Suppressor macrophage treated with lipopolysaccharide for 1 hour (primary cell): ENCODE measurements at regions not wholly inside any gene's neighbourhood (a gene's known extent, or its start where the extent isn't known, plus 50 kb on each side); places are given as distances from the start of the nearest gene placed in this dataset.
A peak's percentile ranks its signal among the peaks of the same experiment; 100 is the strongest.

Source experiments
- DNase-seq, 3 donors: peaks; one replicate each; pipeline ENCODE4 v3.0.0-alpha.2; 2020 to 2022

DNA sequence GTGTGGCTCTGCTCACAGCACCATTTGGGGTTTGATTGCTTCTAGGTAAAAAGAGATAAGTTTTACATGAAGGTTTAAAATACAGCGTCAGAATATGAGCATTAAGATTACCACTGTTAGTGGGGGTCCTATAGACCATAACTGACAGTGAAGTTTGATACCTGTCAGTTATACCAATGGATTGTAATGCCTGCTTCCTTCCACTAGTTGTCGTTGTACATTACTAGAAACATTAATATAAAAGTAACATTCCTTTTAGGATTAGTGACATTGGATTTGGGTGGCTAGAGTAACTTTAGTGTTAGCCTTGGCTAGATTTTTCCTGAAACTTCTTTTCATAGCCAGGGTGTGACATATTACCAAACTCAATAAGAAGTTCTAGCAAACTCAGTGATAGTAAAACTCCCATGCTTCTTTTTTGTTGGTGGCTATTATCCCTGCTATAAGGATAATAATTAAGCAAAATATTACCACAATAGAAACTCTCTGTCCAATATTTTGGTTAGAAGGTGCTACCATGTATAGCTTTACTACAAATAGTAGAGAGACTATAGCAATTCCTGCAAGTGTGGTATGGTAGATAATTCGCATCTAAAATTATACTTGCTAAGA, 57.1 kb downstream of the FAM181B start:
- no peak for DNase-seq

DNA sequence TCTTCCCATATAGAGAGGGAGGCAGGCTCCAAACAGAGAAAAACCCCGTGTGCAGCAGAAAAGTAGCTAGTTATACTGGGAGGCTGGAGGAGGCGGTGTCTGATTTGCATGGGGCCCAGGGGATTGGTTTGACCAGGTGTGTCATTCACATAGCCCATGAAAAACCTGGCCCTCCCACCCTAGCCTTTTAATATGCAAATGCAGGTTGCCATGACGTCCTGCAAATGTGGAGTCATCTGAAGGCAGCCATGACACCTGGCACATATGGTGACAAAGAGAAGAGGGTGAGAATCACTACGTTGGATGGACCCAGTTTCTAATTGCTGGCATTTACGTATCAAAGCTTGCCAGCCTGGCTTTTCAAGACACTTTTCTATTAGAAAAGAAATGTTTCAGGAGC, 57.8 kb downstream of the FAM181B start:
- DNase-seq: no peak

DNA sequence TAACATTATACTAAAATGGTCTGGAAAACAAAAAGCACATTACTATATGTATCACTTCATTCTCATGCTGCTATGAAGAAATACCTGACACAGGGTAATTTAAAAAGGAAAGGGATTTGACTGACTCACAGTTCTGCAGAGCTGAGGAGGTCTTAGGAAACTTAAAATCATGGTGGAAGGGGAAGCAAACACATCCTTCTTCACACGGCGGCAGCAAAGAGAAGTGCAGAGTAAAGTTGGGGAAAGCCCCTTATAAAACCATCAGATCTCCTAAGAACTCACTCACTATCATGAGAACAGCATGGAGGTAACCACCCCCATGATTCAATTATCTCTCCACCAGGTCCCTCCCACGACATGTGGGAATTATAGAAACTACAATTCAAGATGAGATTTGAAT, 60.0 kb downstream of the FAM181B start:
- peak; percentile 62 to 77 (median 76) for DNase-seq

DNA sequence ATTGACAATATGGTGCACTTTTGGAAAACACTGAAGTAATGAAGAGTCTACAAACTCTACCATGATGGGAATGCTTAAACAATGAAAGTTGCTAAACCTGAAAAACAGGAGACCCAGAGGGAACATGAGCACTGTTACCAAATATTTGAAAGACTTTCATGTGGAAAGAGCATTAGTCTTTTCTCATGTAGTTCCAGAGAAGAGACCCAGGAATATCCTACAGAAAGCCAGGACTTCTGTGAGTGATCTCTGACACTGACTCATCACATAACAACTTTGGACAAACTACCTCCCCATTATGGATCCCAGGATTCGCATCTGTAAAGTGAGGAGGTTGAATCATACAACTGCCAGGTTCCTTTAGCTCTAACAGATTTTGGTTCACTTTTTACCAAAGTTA, 62.2 kb downstream of the FAM181B start:
- DNase-seq: no peak

DNA sequence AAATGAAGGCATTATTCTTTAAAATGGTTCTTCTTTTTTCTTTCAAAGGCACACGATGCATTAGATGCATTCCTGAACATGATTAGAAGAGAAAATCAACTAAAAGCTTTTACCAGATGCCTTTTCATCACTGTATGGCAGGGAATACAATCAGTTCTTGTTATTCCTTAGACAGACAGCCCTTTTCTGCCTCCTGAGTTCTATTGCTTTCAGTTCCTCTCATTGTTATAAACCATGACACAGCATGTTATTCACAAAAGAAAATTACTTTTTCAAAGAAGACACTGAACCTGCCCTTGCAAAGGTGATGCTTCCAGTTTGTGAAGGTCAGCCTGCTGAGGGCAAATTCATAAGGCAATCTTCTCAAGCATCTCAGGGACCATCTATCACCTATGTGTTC, 70.1 kb downstream of the FAM181B start:
- DNase-seq: no peak

DNA sequence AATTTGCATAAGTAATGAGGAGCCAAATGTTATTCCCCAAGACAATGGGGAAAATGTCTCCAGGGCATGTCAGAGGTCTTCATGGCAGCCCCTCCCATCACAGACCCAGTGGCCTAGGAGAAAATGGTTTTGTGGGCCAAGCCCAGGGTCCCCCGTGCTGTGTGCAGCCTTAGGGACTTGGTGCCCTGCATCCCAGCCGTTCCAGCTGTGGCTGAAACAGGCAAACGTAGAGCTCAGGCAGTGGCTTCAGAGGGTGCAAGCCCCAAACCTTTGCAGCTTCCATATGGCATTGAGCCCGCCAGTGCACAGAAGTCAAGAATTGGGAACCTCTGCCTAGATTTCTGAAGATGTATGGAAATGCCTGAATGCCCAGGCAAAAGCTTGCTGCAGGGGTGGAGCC, 79.9 kb downstream of the FAM181B start:
- DNase-seq: no peak

DNA sequence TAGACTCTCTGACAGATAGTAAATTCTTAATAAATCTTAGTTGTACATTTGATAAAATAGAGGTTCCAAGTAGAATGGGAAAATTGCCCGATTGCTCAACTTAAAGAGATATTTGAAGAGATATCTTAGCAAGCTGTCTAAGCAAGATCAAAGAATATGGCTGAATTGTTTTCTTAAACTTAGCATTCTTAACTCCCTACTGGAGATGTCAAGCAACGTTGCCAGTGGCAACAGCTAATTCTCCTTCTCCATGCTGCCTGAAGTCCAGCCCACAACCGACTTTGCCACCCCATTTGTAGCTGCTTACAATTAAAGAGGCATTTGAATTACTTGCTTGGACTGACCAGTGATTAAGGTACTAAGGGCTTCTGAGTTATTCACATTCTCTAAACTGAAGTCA, 94.4 kb downstream of the FAM181B start:
- peak in 1 of 3 donors; percentile 14 for DNase-seq

DNA sequence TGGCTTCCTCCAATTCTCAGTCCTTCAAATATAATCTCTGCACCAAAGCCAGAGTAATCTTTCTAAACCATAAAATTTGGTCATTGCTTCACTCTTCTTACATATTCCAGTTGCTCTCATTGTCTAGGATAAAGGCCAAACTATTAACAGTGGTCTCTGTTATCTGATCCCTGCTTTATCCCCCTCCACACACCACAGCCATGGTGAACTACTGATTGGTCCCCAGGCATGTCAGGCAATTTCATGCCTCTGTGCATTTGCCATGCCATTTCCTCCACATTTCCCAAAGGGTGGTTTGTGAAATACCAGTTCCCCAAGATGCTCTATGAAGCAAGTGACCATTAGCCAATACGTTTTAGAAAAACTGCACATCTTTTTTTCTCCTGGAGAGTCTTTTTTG, 97.0 kb downstream of the FAM181B start:
- DNase-seq: peak in 1 of 3 donors; percentile 8

DNA sequence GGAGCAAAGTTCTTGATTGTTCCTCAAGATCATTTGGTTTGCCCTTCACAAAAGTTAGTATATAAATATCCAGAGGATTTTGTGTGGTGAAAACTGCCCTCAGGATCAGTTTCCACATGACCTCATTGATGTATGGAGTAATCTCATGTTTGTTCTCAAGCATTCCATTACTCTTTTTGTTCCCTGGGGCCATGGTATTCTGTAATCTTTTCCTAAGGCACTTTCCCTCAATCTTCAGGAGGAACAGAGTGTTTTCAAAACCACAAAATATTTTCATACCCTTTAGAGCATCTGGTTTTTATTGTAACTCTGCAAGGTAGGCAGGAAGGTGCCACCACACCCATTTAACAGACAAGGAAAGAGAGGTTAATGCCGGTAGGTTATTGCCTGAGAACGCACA, 99.6 kb downstream of the FAM181B start:
- no peak for DNase-seq

DNA sequence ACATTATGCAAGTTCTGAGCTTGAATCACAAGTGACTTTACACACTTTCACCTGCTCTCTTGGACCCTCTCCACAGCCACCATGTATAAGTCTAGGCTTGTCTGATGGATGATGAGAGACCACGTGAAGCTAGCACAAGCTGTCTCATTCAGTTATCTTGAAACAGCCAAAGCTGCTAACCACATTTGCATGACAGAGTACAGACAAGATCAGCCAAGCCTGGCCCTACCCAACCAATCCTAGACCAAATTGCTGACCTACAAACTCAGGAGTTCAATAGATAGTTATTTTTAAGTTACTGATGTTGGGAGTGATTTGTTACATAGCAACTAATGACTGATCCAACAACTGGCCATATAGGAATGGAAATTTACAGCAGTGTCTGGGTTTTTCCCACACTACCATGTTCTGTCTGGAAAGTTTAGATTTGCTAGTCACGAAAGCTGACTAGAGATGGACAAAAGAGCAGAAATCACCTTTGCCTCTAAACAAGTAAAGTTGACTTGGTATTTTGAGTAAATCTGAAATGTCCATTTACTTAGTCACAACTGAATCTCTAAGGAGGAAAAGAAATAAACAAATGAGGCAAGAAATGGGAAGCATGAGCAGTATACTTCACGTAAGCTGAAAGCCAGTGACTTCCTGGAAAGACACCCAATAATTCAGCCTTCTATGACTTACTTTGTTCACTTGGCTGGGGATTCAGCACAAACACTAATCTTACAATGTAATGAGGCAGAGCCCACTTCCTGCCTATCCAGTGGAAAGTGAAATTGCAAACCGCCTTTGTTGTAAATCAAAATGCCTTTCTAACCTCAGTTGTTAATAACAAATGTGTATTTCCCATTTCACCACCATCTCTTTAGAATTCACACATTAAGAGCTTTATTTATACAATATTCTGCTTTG, 101.7 kb downstream of the FAM181B start:
- DNase-seq: peak; percentile 30 to 70 (median 42)

DNA sequence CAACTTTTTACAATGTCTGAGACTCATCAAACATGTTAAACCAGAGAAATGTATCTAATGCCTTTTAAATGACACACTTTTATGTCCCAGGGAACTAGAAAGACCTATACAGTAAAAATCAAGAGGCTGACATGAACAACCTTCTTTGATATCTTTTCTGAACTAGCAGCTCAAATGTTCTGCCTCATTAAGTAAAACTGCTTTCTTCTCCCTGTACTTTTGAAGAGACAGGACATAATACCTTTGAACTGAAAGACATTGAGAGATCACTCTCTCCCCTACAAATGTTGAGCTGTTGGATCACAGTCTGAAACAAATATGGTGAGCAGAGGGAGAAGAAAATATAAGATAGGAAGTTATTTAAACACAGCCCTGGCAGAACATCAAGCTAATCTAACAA, 123.0 kb downstream of the FAM181B start:
- no peak for DNase-seq

DNA sequence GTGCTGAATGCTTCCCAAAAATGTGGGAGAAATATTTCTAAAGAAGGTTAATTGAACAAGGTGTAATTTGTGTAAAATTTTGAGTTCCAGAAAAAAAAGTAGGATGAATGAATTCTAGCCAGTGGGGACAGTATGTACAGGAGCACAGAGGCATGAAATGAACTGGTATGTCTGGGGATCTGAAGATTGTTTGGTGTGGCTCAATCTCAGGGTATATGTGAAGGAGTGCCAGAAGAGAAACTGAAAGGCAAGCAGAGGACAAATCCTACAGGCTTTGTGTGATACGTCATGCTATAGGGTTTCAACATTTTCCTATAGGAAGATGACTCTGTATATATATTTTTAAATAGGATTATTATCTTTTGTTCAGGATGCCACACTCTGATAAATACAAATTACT, 126.9 kb downstream of the FAM181B start:
- no peak for DNase-seq

DNA sequence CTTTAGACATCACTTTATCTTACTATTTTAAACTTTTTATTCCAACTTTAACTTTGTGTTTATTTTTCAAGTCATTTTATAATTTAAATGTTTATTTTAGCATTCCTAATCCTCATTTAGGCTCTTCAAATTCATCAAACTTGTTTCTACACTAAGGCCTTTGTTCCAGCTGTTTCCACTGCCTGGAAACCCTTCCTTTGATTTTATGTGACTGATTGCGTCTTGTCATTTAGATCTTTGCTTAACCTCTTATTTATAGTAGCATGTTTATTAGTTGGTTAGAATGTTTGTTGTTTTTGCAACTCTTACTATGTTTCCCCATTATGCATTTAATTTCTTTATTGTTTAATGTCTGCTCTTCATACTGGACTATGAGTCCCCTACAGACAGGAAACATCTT, 132.0 kb downstream of the FAM181B start:
- no peak for DNase-seq

DNA sequence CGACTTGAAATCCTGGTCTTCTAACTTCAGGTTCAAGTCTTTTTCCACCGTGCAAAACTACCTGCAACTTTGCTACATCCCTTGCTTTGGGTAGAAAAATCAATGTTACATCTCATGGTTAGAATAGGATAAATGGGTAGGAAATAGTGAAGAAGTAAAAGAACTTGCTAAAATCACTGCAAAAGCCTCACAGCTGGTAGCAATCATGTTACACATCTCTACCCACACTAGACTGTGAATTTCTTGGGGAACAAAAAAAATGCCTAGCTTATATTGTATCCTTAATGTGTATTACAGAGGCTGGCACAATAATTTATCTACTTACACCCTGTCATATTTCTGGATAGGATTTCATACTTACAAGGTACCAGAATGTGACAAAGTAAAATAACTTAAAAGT, 133.8 kb downstream of the FAM181B start:
- DNase-seq: no peak

DNA sequence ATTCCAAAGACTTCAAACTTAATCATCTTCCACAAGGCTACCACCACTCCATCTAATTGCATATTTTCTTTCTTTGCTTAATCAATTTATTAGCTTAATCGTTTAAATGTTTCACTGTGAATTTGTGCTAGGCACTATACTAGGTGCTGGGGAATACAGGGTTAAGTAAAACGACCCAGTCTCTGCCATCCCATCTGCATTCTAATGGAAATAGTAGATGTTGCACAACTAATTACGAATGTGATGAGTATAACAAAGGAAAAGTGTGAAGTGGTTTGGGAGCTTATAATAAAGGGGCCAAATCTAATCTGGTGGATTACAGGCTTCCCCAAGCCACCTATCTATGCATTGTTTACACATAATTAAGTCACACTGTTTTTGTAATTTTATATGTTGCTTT, 147.1 kb downstream of the FAM181B start:
- DNase-seq: no peak

DNA sequence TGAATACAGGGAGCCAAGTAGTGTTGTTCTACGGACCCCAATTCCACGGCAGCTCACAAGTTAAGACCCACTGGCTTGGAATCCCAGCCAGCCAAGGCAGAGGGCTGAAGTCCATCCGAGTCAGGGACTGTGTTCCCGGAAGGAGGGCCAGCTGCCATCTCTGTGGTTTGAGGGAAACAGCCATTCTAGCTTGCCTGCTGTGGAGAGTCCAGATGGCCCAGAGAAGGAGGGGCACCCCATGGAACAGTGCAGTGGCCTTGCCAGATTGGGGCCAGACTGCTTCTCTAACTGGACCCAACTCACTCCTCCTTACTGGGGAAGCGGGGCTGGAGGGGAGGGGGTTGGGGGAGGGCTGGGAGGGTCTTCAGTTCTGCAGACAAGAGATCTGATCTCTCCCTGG, 156.4 kb downstream of the FAM181B start:
- DNase-seq: no peak

DNA sequence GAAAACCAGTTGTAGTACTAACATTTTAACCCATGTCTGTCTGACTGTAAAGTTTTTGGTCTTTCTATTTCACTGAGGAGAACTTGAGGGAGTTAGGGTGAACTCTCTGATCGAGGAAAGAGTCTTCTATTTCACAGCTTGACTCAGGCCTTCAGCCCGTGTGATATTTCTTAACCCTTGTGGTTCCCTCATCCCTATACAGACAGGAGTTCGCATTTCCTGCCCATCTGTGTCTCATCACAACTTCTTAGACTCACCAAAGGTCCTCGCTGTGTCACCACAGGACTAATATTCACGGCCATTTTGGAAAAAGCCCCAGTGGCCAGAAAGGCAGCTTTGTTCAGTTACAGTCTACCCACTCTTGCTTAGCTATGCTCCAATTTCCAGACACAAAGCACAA, 172.8 kb downstream of the FAM181B start:
- peak; percentile 46 to 73 (median 68) for DNase-seq

DNA sequence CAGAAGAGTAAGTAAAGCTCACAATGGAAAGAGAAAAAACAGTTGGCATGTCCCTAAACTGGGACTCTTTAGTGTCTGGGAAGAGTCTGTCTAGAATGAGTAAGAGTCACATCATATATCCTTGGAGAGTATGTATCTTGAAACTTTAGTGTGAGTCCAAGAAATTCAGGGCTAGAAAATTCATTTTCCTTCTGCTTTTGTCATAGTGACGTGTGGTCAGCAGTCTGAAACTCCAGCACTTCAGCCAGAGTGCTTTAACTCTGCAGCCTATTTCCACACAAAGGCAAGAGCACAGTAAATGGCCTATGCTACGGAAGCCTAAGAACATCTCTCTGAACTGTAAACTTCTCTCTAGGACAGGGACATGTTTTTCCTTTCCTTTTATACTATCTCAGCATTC, 174.1 kb downstream of the FAM181B start:
- peak; percentile 64 to 85 (median 84) for DNase-seq

DNA sequence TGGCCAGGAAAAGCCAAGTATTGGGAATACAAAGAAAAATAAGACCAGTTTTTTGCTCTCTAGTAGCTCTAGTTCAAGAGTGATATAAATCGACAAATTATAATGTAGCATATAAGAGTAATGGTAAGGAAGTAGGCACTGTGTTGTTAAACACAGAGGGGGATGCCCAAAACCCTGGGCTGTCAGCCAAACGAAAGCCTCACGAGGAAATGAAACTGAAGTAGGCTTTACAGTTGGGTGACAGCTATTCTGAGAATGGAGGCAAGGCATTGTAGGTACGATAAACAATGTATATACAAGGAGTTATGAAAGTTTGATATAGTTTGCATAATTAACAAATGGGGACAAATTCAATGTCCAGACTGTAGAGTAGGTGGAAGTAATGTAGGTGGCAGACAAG, 176.4 kb downstream of the FAM181B start:
- peak; percentile 82 to 85 (median 83) for DNase-seq

DNA sequence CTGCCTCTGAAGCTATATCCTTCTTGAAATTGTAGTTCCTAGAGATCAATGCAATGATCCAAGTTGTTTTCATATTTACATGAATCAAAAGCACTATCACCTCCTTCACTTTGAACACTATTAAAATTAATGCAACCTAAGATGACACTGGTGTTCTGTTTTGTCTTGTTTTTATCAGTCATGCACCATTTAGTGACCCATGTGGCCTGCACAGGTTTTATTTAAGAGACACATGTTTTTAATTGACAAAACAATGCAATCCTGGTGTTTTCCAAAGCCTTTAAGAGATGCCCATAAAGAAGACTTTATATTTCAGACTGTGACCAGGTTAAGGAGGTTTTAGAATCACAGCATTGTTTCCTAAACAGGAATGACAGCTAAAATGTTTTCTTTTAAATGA, 177.5 kb downstream of the FAM181B start:
- no peak for DNase-seq

DNA sequence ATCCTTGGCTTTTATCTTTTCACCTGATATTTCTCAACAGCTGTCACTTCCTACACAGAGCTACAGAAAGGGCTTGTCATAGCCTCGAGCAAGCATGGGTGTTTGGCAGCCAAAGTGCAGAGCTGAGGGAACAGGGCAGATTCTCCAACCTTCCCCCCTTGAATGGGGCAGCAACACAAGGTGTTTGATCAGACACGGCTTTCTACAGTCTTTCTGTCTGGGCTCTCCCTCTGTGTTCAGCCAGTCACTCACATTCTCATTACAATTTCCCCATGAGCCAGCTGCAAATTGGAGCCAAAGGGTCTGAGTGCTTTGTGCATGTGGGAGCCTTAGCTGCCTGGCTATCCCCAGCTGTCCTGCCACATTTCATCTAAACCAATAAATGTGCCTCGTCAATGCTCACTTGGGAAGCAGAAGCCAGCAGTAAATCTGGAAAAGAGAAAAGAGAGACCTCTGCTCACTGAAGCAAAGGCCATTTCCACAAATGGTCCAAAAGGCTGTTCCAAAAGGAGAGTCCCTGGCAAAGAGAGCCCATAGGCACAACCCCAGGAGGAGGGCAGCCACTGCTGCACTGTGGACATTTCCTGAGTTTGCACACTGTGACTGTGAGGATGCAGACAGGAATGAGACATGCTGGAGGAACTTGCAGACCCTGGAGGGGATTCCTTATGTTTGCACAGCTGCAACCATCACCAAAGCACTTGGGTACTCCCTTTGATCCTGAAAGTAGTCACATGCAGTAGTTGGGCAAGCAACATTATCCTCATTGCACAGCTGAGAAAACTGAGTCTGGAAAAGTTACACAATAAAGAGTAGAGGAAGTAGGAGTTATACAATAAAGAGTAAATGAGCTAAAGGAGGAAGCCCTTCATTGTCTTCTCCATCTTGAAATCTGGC, 186.8 kb downstream of the FAM181B start:
- DNase-seq: peak; percentile 46 to 65 (median 62)

DNA sequence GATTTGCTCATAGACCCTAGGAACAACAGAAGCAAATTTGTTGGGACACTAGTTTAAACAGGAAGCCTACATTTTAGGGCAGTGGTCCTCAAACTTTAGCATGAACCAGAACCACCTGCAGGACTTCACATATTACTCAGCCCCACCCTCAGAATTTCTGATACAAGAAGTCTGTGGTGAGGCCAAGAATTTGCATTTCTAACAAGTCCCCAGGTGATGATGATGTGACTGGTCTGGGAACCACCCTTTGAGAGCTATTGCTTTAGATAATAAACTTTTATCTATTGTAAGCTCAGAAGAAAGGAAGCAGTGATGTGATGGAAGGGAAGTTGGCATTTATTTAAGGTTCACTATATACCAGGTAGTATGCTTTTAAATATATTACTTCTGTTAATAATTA, 194.0 kb downstream of the FAM181B start:
- no peak for DNase-seq

DNA sequence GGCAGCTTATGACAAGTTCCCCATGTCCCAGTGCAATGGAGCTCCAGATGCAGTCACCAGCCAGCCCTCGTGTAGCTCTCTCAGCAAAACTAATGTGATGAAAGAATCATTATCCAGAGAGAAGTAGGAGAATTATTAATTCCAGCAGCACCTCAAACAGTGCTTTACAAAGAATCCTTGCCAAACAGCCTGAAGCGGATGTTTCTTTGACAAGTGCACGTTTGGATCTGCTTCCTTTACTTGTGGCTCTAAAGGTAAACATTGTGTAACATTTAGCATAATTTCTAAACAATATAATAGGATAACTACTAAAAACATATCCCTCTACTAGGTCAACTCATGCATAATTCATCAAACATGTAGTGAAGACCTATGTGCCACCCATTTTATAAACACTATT, 197.0 kb downstream of the FAM181B start:
- no peak for DNase-seq
